CD4-positive, alpha-beta T cell (primary cell): ENCODE measurements at regions not wholly inside any gene's neighbourhood (a gene's known extent, or its start where the extent isn't known, plus 50 kb on each side); places are given as distances from the start of the nearest gene placed in this dataset.

ENCODE experiments used
- ATAC-seq: fragments of 200-7000 bp; cut with Tn5 transposase; one replicate; pipeline ENCODE4 v1.10.0; 2022; ENCODE audit warnings: mild to moderate bottlenecking; ENCODE audit not compliant: poor library complexity
- CTCF ChIA-PET: fragments of 350-600 bp; sonication (Branson Sonifier 250); formaldehyde crosslinking; loops from one replicate; lab custom pipeline; 2021; ENCODE audit warnings: antibody characterized with exemption, inconsistent platforms; lab: Charles Lee
- POLR2A ChIA-PET: fragments of 350-600 bp; sonication (Branson Sonifier 250); formaldehyde crosslinking; loops from one replicate; lab custom pipeline; 2021; ENCODE audit warnings: antibody characterized with exemption, inconsistent platforms; lab: Charles Lee
- DNase-seq, 14 experiments: peaks; one replicate each; pipeline ENCODE4 v3.0.0-alpha.2; 2013 to 2020; ENCODE audit warnings: mixed read lengths in 2 of 14
- H3K27ac ChIP-seq, 2 donors: one replicate each; pipeline versions ENCODE4 v1.5.1 to v1.7.0; 2013; ENCODE audit warnings: low read length in 2 of 2, low read depth in 1 of 2, mild to moderate bottlenecking in 1 of 2
- H3K27me3 ChIP-seq, 2 experiments: 1 replicate in 1 of 2; 2 replicates in 1 of 2; pipeline versions ENCODE4 v1.6.1 to v1.7.0; 2013; ENCODE audit warnings: low read length in 2 of 2, control low read depth in 1 of 2, mild to moderate bottlenecking in 1 of 2, moderate library complexity in 1 of 2; ENCODE audit not compliant: insufficient read depth in 2 of 2, control insufficient read depth in 1 of 2
- H3K36me3 ChIP-seq: one replicate; pipeline ENCODE4 v1.6.1; 2013; ENCODE audit warnings: low read length, control low read depth; ENCODE audit not compliant: insufficient read depth
- H3K4me1 ChIP-seq: one replicate; pipeline ENCODE4 v1.6.1; 2013; ENCODE audit warnings: low read length, control low read depth; ENCODE audit not compliant: insufficient read depth
- H3K4me3 ChIP-seq: one replicate; pipeline ENCODE4 v1.5.1; 2013; ENCODE audit warnings: mild to moderate bottlenecking, low read length, moderate library complexity
- H3K9me3 ChIP-seq, 2 experiments: 1 replicate in 1 of 2; 2 replicates in 1 of 2; pipeline versions ENCODE4 v1.6.1 to v1.7.0; 2013; ENCODE audit warnings: low read length in 2 of 2, mild to moderate bottlenecking in 2 of 2, control low read depth in 1 of 2, moderate library complexity in 1 of 2; ENCODE audit not compliant: control insufficient read depth in 1 of 2, insufficient read depth in 1 of 2
- H3K27ac Mint-ChIP-seq: one replicate; pipeline ENCODE4 v1.8.0; 2020; ENCODE audit warnings: mixed read lengths
- H3K27me3 Mint-ChIP-seq: one replicate; pipeline ENCODE4 v1.8.0; 2021; ENCODE audit warnings: mixed read lengths
- H3K36me3 Mint-ChIP-seq: one replicate; pipeline ENCODE4 v1.8.0; 2021; ENCODE audit warnings: low read depth, mixed read lengths
- H3K4me1 Mint-ChIP-seq: one replicate; pipeline ENCODE4 v1.8.0; 2021; ENCODE audit warnings: low read depth, mixed read lengths
- H3K4me3 Mint-ChIP-seq: one replicate; pipeline ENCODE4 v1.8.0; 2020; ENCODE audit warnings: mild to moderate bottlenecking, mixed read lengths
- H3K9me3 Mint-ChIP-seq: one replicate; pipeline ENCODE4 v1.8.0; 2020; ENCODE audit warnings: mixed read lengths
- intact Hi-C, 2 experiments: fragments of 100-400 bp; cut with DNase I in 1 of 2; cut with micrococcal nuclease in 1 of 2; formaldehyde crosslinking; loops; one replicate each; pipeline versions ENCODE4 v1.15.1 to v1.9.0; 2023 to 2025; cut with DNase I, micrococcal nuclease
- TF ChIP-seq, protein P1 (sequence below): fragments of 200-600 bp; IDR thresholded peaks from one replicate; pipeline ENCODE4 v1.8.0; 2022; ENCODE audit warnings: antibody characterized with exemption, mild to moderate bottlenecking

DNA sequence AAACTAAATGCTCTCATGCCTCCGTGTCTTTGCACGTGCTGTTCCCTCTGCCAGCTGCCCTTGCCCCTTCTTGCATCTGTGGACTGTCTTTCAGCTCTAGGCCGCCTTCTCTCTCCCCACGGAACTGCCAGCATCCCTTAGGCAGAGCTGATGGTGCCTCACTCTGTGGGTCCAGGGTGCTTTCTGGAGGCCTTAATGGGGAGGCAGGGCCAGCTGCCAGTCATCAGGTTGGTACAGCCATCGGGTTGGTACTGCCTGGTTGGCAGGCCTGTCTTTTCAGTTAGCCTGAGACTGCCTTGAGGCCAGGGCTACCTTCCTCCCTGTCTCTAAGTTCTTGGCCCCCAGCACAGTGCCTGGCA, 61.4 kb upstream of the TARBP1 start:
- H3K4me1 ChIP-seq = peaks cover 12% of the 10 kb centered on the region
- TF ChIP-seq, protein P1, sequence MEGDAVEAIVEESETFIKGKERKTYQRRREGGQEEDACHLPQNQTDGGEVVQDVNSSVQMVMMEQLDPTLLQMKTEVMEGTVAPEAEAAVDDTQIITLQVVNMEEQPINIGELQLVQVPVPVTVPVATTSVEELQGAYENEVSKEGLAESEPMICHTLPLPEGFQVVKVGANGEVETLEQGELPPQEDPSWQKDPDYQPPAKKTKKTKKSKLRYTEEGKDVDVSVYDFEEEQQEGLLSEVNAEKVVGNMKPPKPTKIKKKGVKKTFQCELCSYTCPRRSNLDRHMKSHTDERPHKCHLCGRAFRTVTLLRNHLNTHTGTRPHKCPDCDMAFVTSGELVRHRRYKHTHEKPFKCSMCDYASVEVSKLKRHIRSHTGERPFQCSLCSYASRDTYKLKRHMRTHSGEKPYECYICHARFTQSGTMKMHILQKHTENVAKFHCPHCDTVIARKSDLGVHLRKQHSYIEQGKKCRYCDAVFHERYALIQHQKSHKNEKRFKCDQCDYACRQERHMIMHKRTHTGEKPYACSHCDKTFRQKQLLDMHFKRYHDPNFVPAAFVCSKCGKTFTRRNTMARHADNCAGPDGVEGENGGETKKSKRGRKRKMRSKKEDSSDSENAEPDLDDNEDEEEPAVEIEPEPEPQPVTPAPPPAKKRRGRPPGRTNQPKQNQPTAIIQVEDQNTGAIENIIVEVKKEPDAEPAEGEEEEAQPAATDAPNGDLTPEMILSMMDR = no peak
- no peak overlapping the region for H3K27ac ChIP-seq
- intact Hi-C loops = no loop called here
- ChIA-PET CTCF (no interaction called here), POLR2A (no interaction called here)
- no peaks in the 10 kb centered on the region for H3K27me3 ChIP-seq
- Mint-ChIP-seq H3K4me3 (no peak overlapping the region), H3K9me3 (no peaks in the 10 kb centered on the region), H3K36me3 (no peaks in the 10 kb centered on the region), H3K27ac (no peak overlapping the region), H3K27me3 (no peaks in the 10 kb centered on the region), H3K4me1 (peaks cover 17% of the 10 kb centered on the region)
- no peaks in the 10 kb centered on the region for H3K36me3 ChIP-seq
- no peaks in the 10 kb centered on the region for H3K9me3 ChIP-seq
- no peak for ATAC-seq
- DNase-seq = no peak
- H3K4me3 ChIP-seq = no peak overlapping the region

DNA sequence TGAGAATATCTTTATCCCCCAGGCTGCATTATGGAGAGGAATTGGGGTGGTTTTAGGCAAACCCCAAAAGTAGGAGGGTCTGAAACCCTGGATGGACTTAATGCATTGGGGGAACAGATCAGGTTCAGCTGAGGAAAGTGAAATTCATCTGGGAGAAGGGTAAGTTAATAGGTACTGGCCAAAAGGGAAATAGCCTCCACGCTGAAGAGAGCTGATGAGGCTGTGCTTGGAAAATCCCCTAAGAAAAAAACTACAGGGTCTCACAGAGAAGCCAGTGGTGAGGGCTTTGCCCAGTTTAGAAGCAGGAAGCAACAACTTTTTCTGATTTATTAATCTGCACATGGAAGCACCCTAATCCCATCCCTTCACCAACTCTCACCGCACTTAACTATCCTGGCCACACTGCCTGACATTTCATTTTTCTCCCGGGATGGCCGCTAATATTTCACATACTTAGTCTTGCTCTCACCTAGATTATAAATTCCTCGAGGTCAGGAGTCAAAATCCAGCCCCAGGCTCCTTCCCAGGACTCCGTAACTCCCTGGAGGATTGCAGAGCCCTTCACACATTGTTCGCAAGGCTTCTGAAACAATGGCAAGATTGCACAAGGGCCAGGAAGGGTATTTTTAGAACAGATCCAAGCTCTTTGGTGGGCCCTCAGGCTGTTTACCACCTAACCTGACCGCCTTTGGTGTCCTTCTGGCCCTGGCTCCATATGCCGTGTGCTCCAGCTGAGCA, 60.9 kb upstream of the TARBP1 start:
- CTCF ChIA-PET = no interaction called here
- Histone ChIP-seq H3K4me3 (no peak overlapping the region), H3K4me1 (peaks cover 10% of the 10 kb centered on the region), H3K9me3 (no peaks in the 10 kb centered on the region), H3K27ac (no peak overlapping the region), H3K36me3 (no peaks in the 10 kb centered on the region), H3K27me3 (no peaks in the 10 kb centered on the region)
- Mint-ChIP-seq H3K4me1 (peaks cover 12% of the 10 kb centered on the region), H3K27ac (no peak overlapping the region), H3K9me3 (no peaks in the 10 kb centered on the region), H3K36me3 (no peaks in the 10 kb centered on the region), H3K27me3 (no peaks in the 10 kb centered on the region), H3K4me3 (no peak overlapping the region)
- POLR2A ChIA-PET = no interaction called here
- TF ChIP-seq, protein P1 = no peak
- intact Hi-C loops = no loop called here
- no peak for DNase-seq
- ATAC-seq = no peak

DNA sequence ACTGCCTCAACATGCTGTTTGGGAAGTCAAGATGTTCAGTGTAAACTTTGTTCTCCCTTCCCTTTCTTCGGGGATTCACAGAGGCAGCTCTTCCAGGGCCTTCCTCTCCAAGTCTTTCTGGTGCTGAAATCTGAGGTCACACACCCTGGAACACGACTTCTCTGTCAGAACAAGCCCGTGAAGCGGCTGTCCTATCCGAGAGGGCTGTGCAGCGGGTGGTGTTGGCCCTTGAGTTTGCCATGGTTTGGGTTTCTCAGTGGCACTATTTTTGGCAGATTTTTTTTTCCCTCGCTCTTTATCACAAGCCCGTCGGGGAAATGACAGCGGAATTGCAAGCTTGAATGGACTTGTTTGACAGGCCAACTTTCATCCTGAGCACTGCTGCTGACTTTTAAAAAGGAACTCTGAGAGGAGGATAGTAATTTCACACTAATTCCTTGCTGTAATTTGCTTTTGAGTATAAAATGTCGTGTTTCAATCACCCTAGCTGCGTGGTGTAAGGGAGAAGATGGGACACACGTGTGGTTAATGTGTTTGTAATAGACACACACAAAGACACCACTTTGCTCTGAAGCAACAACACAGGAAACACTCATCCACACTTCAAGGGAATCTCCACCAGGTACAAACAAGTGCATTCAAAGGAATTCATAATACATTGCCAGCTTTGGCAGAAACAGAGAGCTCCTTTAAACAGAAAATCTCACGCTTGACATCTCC, 60.1 kb upstream of the TARBP1 start:
- CTCF ChIA-PET = interaction anchor here (0.6 kb wide), 1 partner anchor 135 kb away, joined by 3 read pairs; no protein-coding TSS in a partner anchor
- Mint-ChIP-seq H3K9me3 (no peaks in the 10 kb centered on the region), H3K4me3 (no peak overlapping the region), H3K36me3 (no peaks in the 10 kb centered on the region), H3K4me1 (peaks cover 5% of the 10 kb centered on the region), H3K27ac (no peak overlapping the region), H3K27me3 (no peaks in the 10 kb centered on the region)
- intact Hi-C loops = no loop called here
- DNase-seq (no peak), ATAC-seq (no peak)
- H3K4me1 ChIP-seq = peaks cover 3% of the 10 kb centered on the region
- no peaks in the 10 kb centered on the region for H3K9me3 ChIP-seq
- H3K27me3 ChIP-seq = no peaks in the 10 kb centered on the region
- POLR2A ChIA-PET = interaction anchor here (0.9 kb wide), 1 partner anchor 72 kb away, joined by 5 read pairs; the partner anchor contains the start of gene IRF2BP2
- H3K4me3 ChIP-seq = no peak overlapping the region
- TF ChIP-seq, protein P1 = no peak
- no peak overlapping the region for H3K27ac ChIP-seq
- no peaks in the 10 kb centered on the region for H3K36me3 ChIP-seq
